GM18505 (cell line): ENCODE measurements at regions not wholly inside any gene's neighbourhood (a gene's known extent, or its start where the extent isn't known, plus 50 kb on each side); places are given as distances from the start of the nearest gene placed in this dataset.
"Not testable (repeated sequence)": the region's sequence is repeated elsewhere in the genome, so short reads cannot be mapped to it uniquely, and the experiment has no call there.

Source experiments
- ATAC-seq: cut with Tn5 transposase; IDR thresholded peaks from one replicate; pipeline ENCODE4 v1.9.1; 2021; ENCODE audit not compliant: unreplicated experiment
- POLR2A ChIP-seq: IDR thresholded peaks from 4 replicates; pipeline ENCODE4 v1.6.1; 2011; ENCODE audit warnings: borderline replicate concordance; ENCODE audit not compliant: insufficient read depth, insufficient read length; ENCODE audit errors: extremely low read depth

GRCh38 chr11:49499117-49499516 is 290.7 kb upstream of the FOLH1 start:
- TF ChIP-seq POLR2A = no peak
- ATAC-seq = no peak

DNA sequence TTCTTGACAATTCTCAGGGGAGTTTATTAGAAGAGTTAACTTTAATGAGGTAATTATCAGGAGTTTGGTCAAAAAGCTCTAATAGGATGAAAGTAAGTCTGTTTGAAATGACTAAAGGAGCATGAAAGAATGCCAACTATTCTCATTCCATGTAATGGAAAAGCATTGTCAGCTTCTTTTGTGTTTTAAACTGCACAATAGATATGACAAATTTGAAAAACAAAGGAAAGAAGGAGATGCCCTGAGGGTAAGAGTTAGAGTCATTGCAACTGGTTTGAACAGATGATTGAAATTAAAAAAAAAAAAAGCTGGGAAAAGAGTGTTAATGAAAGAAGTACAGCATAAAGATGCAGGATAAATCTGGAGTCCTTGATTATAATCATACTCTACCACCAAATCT is 296.8 kb upstream of the FOLH1 start:
- ATAC-seq = no peak
- TF ChIP-seq POLR2A = no peak

DNA sequence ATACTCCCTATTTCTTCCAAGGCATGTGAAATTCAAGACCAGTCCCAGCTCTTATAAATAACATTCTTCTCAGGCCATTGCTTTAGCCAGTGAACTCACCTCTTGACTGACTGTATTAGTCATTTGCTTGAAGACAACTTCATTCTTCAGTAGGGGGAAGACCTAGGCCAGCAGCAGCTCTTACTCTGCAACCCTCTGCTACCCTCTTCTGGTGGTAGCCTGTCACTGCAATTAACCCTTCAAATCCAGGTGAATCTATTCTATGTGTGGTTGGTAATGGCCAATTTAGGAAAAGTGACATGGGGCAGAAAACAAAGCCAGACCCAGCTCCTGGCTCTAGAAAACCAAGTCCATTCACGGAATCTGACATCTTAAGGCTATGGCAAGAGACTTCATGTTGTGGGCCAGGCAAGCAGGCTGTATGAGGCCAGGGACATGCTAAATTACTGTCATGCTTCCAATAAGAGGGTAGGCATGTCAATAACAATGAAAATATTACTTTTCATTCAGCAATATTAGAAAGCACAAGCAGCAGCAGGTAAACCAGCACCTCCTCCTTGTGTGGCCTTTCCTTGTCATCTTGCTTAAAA is 317.9 kb upstream of the FOLH1 start:
- ATAC-seq = peak; percentile 95

DNA sequence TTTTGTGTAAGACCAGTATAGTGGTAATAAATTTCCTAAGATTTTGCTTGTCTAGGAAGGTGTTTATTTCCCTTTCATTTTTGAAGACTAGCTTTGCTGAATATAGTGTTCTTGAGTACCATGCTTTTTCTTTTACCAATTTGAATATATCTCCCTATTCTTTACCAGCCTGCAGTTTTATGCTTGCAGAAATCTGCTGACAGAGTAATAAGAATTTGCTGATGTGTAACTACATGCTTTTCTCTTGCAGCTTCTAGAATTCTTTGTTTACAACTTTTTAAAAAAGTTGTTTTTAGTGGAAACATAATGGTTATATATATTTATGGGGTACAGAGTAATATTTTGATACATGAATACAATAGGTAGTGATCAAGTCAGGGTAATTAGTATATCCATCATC is 324.8 kb upstream of the FOLH1 start:
- no peak for TF ChIP-seq POLR2A
- ATAC-seq = no peak

- not testable (repeated sequence) for ATAC-seq
These were observed 330.5 kb upstream of the FOLH1 start for GRCh38 chr11:49538927-49539326.

- ATAC-seq = not testable (repeated sequence)
These were observed 350.0 kb upstream of the FOLH1 start for GRCh38 chr11:49558261-49558847.

- not testable (repeated sequence) for ATAC-seq
These were observed 352.2 kb upstream of the FOLH1 start for GRCh38 chr11:49560593-49560992.

GRCh38 chr11:49561240-49561880 is 353.0 kb upstream of the FOLH1 start:
- not testable (repeated sequence) for ATAC-seq

DNA sequence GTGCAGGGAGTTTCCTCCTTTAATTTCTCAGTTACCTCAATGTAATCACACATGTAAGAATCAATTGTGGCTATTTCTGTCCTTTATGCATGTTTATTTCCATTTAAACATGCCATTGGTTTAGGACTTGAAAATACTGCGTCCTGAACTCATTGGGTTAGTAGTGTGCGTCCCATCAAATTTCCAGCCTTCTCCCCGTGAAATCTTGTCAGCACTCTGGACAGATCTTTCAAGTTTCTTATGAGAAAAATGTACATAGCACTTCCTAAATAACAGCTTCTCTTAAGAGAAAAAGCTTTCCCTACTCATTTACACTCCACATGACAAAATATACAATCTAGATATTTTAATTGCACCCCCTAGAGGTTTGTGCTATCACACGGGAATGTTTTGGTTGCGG is 353.9 kb upstream of the FOLH1 start:
- not testable (repeated sequence) for ATAC-seq

DNA sequence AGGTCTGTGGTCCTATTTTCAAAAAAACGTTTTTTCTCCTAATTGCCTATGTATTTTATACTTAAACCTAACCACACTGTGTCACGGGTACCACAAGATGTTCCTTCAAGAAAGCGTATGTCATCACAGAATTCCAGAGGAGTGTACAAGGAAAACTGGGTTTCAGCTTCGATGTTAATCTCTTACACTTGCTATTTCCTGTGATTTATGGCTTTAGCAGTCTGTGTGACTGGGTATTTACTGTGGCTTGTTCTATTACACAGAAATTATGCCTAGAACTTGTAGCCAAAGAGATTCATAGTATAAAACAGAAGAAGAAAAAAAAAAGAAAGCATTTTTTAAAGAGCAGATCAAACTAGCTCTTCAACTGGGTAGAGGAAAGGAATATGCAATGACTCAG is 371.1 kb upstream of the FOLH1 start:
- ATAC-seq = not testable (repeated sequence)

- not testable (repeated sequence) for ATAC-seq
These were observed 366.7 kb upstream of the OR4C13 start for GRCh38 chr11:49585495-49585894.

GRCh38 chr11:49608892-49609291 is 343.3 kb upstream of the OR4C13 start:
- ATAC-seq = not testable (repeated sequence)

- not testable (repeated sequence) for ATAC-seq
These were observed 328.3 kb upstream of the OR4C13 start for GRCh38 chr11:49623872-49624271.

DNA sequence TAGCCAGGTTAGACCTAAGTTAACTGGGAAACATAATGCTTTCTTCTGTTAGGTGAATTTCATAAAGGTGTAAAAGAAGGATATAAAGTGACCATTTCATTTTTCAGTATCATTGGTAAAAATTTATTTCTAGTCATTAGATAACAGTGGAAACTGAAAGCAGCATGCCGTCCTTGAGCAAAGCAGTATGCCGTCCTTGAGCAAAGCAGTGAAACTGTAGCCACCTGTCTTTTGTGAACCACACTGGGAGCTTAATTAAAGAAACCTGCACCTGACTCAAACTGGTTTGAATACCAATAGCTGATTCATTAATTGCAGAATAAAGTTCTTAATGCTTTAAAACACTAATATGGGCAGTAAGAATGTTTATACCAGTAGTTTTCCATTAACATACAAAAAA is 281.5 kb upstream of the OR4C13 start:
- not testable (repeated sequence) for ATAC-seq

- not testable (repeated sequence) for ATAC-seq
These were observed 250.1 kb upstream of the OR4C13 start for GRCh38 chr11:49702121-49702520.

- ATAC-seq = not testable (repeated sequence)
These were observed 201.7 kb upstream of the OR4C13 start for GRCh38 chr11:49750447-49750846.

DNA sequence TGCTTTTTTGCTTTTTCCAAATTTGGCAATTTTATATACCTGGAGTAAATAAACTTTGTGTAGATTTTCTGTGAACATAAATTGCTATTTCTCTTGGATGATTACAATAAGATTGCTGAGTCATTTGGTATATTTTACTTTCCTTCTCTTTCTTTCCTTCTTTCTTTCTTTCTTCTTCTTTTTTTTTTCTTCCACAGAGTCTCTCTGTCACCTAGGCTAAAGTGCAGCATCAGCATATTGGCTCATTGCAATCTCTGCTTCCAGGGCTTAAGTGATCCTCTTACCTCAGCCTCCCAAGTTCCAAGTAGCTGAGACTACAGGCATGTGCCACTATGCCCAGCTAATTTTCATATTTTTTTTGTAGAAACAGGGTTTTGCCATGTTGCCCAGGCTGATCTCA is 201.2 kb upstream of the OR4C13 start:
- not testable (repeated sequence) for ATAC-seq

GRCh38 chr11:49780791-49781190 is 171.4 kb upstream of the OR4C13 start:
- ATAC-seq = not testable (repeated sequence)

DNA sequence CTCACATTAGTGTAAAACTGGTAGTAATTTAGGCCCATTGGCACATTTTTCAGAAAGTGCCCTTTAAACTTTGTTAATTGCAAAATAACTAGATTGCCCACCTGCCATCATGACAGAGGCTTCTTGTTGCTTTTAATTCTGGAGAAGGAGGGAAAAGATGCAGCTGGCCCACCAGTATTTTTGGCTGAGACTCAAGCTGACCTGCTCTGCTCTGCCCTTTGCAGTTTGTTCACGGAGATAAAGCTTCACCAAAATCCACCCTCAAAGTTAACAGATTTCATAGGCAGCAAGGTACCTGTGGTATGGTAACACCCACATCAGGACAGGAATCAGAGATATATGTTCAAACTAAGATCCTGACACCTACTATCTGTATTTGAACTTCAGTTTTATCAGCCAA is 170.2 kb upstream of the OR4C13 start:
- ATAC-seq = not testable (repeated sequence)

DNA sequence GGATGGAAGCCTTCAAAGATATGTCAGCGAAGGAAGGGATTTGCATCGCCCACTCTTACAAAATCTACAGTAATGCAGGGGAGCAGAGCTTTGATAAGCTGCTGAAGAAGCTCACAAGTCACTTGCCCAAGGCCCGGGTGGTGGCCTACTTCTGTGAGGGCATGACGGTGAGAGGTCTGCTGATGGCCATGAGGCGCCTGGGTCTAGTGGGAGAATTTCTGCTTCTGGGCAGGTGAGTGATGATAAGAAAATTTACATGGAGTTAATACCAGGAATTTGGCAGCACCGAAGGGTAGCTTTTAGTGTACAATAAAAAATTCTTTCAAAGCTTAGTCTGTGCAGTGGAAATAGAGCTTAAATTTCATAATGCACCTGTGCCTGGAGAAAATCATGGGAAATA is 168.3 kb upstream of the OR4C13 start:
- not testable (repeated sequence) for ATAC-seq

DNA sequence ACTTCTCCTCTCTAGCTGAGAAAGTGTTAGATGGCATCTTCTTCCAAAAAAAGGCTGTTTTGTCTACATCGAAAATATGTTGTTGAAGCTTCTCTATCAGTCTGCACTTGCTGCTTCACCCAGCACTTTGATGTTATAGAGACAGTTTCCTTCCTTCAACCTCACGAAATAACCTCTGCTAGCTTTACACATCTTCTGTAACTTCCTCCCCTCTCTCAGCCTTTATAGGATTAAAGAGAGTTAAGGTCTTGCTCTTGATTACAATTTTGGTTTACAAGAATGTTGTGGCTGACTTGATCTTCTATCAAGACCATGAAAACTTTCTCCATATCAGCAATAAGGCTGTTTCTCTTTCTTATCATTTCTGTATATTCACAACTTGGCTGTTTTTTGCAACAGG is 162.4 kb upstream of the OR4C13 start:
- ATAC-seq = not testable (repeated sequence)
